GM13976 (cell line): ENCODE measurements at regions not wholly inside any gene's neighbourhood (a gene's known extent, or its start where the extent isn't known, plus 50 kb on each side); places are given as distances from the start of the nearest gene placed in this dataset.

ENCODE experiments used
- DNase-seq: peaks from one replicate; pipeline ENCODE4 v3.0.0; 2012; ENCODE audit warnings: low spot score
- in situ Hi-C: fragments of 300-500 bp; cut with MboI; formaldehyde crosslinking; loops from one replicate; pipeline ENCODE4 v1.12.0; 2022; ENCODE audit warnings: low sequenced_read_pairs, mixed read lengths, inconsistent platforms; ENCODE audit not compliant: unreplicated experiment
- TF ChIP-seq, protein P1 (sequence below): IDR thresholded peaks from 2 replicates; pipeline ENCODE4 v1.5.1; 2012; ENCODE audit warnings: borderline replicate concordance, mild to moderate bottlenecking; ENCODE audit not compliant: insufficient read depth; ENCODE audit errors: extremely low read depth, missing control alignments, control extremely low read depth

DNA sequence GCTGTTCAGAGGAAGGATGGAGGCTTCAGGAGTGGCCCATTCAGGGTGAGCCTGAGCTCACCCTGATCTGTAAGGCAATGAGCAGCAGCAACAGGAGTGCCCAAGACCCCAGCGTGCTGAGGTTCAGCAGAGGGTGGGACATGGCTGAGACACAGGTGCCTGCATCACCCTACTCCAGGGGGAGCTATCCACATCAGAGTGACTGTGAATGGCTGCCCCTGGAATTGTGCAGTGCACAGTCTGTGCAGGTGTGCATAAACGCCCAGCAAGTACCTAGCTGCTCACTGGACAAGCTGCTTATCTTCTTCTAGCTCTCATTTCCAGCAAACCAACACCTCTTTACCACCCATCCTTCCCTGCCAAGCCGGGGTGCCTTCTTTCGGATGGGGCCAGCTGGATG is 140.6 kb upstream of the PRMT8 start:
- TF ChIP-seq, protein P1, sequence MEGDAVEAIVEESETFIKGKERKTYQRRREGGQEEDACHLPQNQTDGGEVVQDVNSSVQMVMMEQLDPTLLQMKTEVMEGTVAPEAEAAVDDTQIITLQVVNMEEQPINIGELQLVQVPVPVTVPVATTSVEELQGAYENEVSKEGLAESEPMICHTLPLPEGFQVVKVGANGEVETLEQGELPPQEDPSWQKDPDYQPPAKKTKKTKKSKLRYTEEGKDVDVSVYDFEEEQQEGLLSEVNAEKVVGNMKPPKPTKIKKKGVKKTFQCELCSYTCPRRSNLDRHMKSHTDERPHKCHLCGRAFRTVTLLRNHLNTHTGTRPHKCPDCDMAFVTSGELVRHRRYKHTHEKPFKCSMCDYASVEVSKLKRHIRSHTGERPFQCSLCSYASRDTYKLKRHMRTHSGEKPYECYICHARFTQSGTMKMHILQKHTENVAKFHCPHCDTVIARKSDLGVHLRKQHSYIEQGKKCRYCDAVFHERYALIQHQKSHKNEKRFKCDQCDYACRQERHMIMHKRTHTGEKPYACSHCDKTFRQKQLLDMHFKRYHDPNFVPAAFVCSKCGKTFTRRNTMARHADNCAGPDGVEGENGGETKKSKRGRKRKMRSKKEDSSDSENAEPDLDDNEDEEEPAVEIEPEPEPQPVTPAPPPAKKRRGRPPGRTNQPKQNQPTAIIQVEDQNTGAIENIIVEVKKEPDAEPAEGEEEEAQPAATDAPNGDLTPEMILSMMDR = no peak
- no peak for DNase-seq
- in situ Hi-C loops = no loop called here

DNA sequence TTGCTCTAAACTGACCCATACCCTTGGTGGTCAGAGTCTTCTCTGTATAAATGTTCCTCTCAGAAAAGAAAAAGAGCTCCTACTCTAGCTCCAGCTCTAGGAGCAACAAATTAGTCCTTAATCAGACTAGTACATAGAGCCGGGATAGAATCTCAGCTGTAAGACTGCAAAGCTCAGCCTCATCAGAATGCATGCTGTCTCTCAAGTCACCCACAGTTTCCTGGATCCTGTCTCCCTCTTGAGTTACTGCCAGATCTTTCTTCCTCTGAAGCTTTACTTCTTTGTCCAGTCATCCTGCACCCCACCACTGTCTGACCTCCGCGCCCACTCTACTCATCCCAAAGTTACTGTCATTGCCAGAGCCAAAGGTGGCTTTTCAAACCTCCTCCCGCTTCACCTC is 139.3 kb upstream of the PRMT8 start:
- TF ChIP-seq, protein P1 = no peak
- in situ Hi-C loops = no loop called here

DNA sequence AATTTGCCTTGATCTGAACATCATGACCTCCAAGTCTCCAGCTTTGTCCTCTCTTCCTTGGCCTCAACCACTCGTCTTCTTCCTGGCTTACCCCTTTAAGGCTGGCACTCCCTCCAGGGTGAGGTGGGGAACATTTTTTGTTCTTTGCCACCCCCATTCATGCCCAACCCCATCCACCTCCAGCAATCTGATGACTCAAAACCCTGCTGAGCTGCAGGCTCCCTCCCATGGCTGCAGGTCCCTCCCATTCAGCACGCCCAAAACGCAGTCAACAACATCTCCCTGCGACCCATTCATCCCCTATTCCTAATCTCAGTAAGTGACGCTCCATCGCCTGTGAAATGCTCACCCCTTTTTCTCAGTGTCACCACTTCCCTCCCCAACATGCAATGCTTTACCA is 138.8 kb upstream of the PRMT8 start:
- in situ Hi-C loops = no loop called here
- DNase-seq = no peak
- TF ChIP-seq, protein P1 = no peak

More for the DNA sequence above, 139.3 kb upstream of the PRMT8 start:
- DNase-seq = no peak

DNA sequence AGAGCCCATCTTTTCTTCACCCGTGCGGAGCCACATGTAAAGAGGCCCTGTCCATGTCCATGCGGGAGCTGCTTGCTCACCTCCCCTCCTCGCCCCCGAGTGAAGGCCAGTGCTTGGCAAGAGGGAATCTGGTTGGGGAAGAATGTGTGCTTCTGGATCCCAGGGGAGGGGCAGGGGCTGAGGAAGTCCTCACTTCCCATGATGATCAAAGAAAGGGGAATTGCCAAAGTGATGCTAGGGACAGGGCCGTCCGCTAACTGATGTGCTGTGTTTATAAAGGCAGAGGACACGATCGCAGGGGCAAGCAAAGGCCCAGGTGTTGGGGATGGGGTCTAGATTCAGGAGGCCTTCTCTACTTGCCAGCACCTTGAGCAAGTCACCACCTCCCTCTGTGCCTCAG is 137.4 kb upstream of the PRMT8 start:
- in situ Hi-C loops = no loop called here
- TF ChIP-seq, protein P1 = no peak
- no peak for DNase-seq

DNA sequence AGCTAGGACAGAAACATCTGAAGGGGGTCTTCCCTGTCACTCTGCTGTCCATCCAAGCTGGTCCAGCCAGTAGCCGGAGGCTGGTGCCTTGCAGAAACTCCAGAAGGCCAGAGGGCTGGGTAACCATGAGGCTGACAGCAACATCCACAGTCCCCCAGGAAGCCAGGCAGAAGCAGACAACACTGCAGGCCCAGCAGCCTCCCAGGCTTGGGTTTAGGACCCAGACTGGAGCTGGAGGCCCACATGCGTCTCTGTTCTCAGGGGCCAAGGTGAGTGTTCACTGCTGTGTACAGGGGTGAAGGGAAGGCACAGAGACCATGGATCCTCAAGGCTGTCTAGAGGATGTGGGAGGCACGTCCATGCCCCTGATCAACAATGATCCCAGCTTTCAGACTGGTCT is 136.4 kb upstream of the PRMT8 start:
- in situ Hi-C loops = no loop called here
- TF ChIP-seq, protein P1 = no peak
- DNase-seq = no peak

DNA sequence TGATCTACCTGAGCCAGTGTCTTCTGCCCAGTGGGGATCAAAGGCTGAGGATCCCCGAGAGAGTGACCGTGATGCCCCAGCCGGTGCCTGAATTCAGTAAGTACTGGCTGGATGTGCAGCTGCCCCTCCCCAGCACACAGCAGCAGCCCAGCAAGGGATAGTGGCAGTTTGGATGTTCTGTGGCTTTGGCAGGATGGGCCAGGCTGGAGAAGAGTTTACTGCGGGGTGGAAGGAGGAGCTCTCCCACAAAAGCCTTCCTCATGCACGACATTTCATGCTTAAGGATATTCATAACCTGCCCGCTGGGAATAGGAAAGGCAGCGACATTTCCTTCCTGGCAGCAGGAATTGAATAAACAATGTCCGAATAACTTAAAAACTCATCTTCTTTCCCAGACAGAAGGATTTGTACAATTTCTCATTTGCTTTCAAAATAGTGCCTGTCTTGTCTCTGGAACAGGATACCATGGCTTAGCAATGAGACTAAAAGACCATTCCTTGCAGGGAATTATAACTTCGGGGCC is 135.6 kb upstream of the PRMT8 start:
- TF ChIP-seq, protein P1 = no peak
- in situ Hi-C loops = no loop called here
- no peak for DNase-seq

DNA sequence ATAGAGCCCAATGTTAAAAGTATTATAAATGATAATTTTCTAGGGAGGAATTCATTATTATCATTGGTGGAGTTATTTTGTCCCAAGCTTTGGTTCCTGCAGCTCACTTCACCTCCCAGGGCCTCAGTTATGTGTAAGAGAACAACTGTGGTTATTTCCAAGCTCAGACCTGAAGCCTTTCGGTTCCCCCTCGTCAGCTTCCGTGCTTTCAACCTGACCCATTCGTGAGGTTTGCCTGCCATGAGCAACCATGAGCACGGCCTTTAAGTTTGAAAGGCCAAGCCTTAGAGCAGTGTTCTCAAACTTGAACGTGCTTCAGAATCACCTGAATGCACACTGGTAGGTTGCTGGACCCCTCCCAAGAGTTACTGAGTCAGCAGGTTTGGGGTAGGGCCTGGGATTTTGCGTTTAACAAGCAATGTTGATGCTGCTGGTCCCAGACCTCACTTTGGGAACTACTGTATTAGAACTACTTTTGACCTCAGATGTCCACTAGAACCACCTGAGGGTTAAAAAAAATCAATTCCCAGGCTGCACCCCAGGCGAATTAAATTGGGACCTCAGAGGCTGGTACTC is 133.0 kb upstream of the PRMT8 start:
- in situ Hi-C loops = no loop called here
- no peak for DNase-seq
- TF ChIP-seq, protein P1 = no peak
